Left ventricle myocardium inferior (tissue), 1 donor: ENCODE measurements at regions not wholly inside any gene's neighbourhood (a gene's known extent, or its start where the extent isn't known, plus 50 kb on each side); places are given as distances from the start of the nearest gene placed in this dataset.

Experiments
- DNase-seq: peaks from one replicate; pipeline ENCODE4 v3.0.0-alpha.2; 2020
- H3K27ac ChIP-seq: fragments of 200-600 bp; replicated peaks from 2 replicates; pipeline ENCODE4 v1.8.0; 2021
- H3K27me3 ChIP-seq: fragments of 200-600 bp; 2 replicates; pipeline ENCODE4 v1.8.0; 2021; ENCODE audit warnings: low read depth
- H3K36me3 ChIP-seq: fragments of 200-600 bp; 2 replicates; pipeline ENCODE4 v1.8.0; 2021
- H3K4me1 ChIP-seq: fragments of 200-600 bp; 2 replicates; pipeline ENCODE4 v1.8.0; 2021
- H3K4me3 ChIP-seq: fragments of 200-600 bp; 2 replicates; pipeline ENCODE4 v1.8.0; 2021; ENCODE audit warnings: mild to moderate bottlenecking, moderate library complexity
- H3K9me3 ChIP-seq: fragments of 200-600 bp; replicated peaks from 2 replicates; pipeline ENCODE4 v1.8.0; 2021
- intact Hi-C: fragments of 100-400 bp; cut with micrococcal nuclease; formaldehyde crosslinking; loops from one replicate; pipeline ENCODE4 v1.11.0; 2022
- TF ChIP-seq, protein P1 (sequence below): fragments of 200-600 bp; IDR thresholded peaks from 2 replicates; pipeline ENCODE4 v1.8.0; 2021; ENCODE audit warnings: antibody characterized with exemption, mild to moderate bottlenecking, borderline replicate concordance
- donor health status: DM: no; HTN: yes; CAD: no; lungs with severe emphysema.

- no peak for DNase-seq
- TF ChIP-seq, protein P1, sequence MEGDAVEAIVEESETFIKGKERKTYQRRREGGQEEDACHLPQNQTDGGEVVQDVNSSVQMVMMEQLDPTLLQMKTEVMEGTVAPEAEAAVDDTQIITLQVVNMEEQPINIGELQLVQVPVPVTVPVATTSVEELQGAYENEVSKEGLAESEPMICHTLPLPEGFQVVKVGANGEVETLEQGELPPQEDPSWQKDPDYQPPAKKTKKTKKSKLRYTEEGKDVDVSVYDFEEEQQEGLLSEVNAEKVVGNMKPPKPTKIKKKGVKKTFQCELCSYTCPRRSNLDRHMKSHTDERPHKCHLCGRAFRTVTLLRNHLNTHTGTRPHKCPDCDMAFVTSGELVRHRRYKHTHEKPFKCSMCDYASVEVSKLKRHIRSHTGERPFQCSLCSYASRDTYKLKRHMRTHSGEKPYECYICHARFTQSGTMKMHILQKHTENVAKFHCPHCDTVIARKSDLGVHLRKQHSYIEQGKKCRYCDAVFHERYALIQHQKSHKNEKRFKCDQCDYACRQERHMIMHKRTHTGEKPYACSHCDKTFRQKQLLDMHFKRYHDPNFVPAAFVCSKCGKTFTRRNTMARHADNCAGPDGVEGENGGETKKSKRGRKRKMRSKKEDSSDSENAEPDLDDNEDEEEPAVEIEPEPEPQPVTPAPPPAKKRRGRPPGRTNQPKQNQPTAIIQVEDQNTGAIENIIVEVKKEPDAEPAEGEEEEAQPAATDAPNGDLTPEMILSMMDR = no peak
- Histone ChIP-seq H3K36me3 (no peaks in the 10 kb centered on the region), H3K4me1 (no peaks in the 10 kb centered on the region), H3K9me3 (no peaks in the 10 kb centered on the region), H3K4me3 (no peak overlapping the region), H3K27me3 (peaks cover 61% of the 10 kb centered on the region), H3K27ac (no peak overlapping the region)
- intact Hi-C loops = no loop called here
Measured at GRCh38 chr22:48637231-48637630, 1190.4 kb downstream of the BRD1 start.

GRCh38 chr22:48636746-48637145 is 1190.9 kb downstream of the BRD1 start:
- H3K9me3 ChIP-seq = no peaks in the 10 kb centered on the region
- H3K36me3 ChIP-seq = no peaks in the 10 kb centered on the region
- H3K27ac ChIP-seq = no peak overlapping the region
- no peaks in the 10 kb centered on the region for H3K4me1 ChIP-seq
- H3K4me3 ChIP-seq = no peak overlapping the region
- peaks cover 66% of the 10 kb centered on the region for H3K27me3 ChIP-seq
- TF ChIP-seq, protein P1 = no peak
- DNase-seq = no peak
- intact Hi-C loops = no loop called here

- peaks cover 75% of the 10 kb centered on the region for H3K27me3 ChIP-seq
- no peaks in the 10 kb centered on the region for H3K9me3 ChIP-seq
- no peak overlapping the region for H3K27ac ChIP-seq
- TF ChIP-seq, protein P1 = no peak
- intact Hi-C loops = no loop called here
- H3K36me3 ChIP-seq = no peaks in the 10 kb centered on the region
- DNase-seq = no peak
- no peak overlapping the region for H3K4me3 ChIP-seq
- no peaks in the 10 kb centered on the region for H3K4me1 ChIP-seq
Measured at GRCh38 chr22:48635816-48636215, 1191.9 kb downstream of the BRD1 start.

DNA sequence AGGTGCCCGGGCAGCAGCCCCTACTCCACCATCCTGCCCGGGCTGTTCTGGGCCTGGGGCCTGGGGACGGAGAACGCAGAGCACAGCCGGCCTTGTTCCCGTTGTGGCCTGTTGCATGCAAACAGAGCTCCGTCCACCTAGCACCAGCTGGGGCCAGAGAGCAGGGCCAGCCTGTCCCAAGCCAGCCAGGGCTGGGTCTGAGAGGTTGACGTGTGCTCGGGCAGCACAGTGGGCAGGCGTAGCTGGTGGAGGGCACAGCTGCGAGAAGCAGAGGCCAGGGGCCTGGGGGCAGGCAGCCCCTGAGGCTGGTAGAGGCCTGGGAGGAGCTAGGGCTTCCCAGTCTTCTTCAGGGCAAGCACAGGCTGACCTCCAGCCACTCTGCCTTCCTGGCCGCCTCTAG is 1192.6 kb downstream of the BRD1 start:
- TF ChIP-seq, protein P1 = no peak
- peaks cover 77% of the 10 kb centered on the region for H3K27me3 ChIP-seq
- intact Hi-C loops = no loop called here

GRCh38 chr22:48633996-48634836 is 1193.5 kb downstream of the BRD1 start:
- peaks cover 77% of the 10 kb centered on the region for H3K27me3 ChIP-seq

More for the DNA sequence above, 1192.6 kb downstream of the BRD1 start:
- H3K36me3 ChIP-seq = no peaks in the 10 kb centered on the region
- no peaks in the 10 kb centered on the region for H3K4me1 ChIP-seq
- no peaks in the 10 kb centered on the region for H3K9me3 ChIP-seq
- H3K27ac ChIP-seq = no peak overlapping the region
- DNase-seq = no peak
- H3K4me3 ChIP-seq = no peak overlapping the region

More at GRCh38 chr22:48633996-48634836, 1193.5 kb downstream of the BRD1 start:
- no peaks in the 10 kb centered on the region for H3K36me3 ChIP-seq
- no peak overlapping the region for H3K27ac ChIP-seq
- intact Hi-C loops = no loop called here
- DNase-seq = no peak
- no peak overlapping the region for H3K4me3 ChIP-seq
- TF ChIP-seq, protein P1 = no peak
- H3K4me1 ChIP-seq = no peaks in the 10 kb centered on the region
- H3K9me3 ChIP-seq = no peaks in the 10 kb centered on the region
